RWPE1 (cell line): ENCODE measurements at regions not wholly inside any gene's neighbourhood (a gene's known extent, or its start where the extent isn't known, plus 50 kb on each side); places are given as distances from the start of the nearest gene placed in this dataset.

Source experiments
- CTCF ChIA-PET: fragments of 350-600 bp; sonication (Branson Sonifier 250); formaldehyde crosslinking; extraction: SDS; loops from one replicate; lab custom pipeline; 2021; lab: Yijun Ruan, JAX
- POLR2A ChIA-PET: fragments of 400-600 bp; formaldehyde crosslinking; extraction: SDS; loops from one replicate; lab custom pipeline; 2020; ENCODE audit warnings: antibody characterized with exemption; ENCODE audit not compliant: low non-redundant PET; lab: Yijun Ruan, JAX
- DNase-seq: peaks from one replicate; pipeline ENCODE4 v3.0.0; 2012; ENCODE audit warnings: low spot score
- H3K27ac ChIP-seq: fragments of 450-650 bp; 2 replicates; pipeline ENCODE4 v1.5.1; 2017
- TF ChIP-seq, protein P1 (sequence below): fragments of 450-650 bp; conservative IDR thresholded peaks from 2 replicates; pipeline ENCODE4 v1.5.1; 2017; ENCODE audit warnings: low read depth, mild to moderate bottlenecking

DNA sequence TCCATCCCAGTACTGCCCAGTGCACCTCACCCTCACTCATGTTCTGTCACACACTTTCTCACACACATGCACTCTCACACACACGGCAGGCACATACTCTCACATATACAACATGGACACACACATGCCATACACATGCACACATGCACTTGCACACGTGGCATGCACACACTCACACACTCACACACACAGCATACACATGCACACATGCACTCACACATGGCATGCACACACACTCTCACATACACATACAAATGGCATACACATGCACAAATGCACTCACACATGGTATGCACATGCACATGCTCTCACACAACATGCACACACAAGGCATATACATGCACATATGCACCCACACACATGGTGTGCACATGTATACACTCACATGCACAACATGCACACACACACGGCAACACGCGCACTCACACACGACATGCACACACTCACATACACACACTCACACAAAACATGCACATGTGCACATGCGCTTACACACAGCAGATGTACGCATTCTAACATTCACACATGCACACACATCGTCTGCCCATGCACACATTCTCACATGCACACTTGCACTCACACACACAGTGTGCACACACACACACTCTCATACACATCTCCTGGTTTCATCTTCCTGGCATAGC, 131.7 kb upstream of the THBS2 start:
- POLR2A ChIA-PET = no interaction called here
- H3K27ac ChIP-seq = no peak overlapping the region
- CTCF ChIA-PET = no interaction called here
- TF ChIP-seq, protein P1, sequence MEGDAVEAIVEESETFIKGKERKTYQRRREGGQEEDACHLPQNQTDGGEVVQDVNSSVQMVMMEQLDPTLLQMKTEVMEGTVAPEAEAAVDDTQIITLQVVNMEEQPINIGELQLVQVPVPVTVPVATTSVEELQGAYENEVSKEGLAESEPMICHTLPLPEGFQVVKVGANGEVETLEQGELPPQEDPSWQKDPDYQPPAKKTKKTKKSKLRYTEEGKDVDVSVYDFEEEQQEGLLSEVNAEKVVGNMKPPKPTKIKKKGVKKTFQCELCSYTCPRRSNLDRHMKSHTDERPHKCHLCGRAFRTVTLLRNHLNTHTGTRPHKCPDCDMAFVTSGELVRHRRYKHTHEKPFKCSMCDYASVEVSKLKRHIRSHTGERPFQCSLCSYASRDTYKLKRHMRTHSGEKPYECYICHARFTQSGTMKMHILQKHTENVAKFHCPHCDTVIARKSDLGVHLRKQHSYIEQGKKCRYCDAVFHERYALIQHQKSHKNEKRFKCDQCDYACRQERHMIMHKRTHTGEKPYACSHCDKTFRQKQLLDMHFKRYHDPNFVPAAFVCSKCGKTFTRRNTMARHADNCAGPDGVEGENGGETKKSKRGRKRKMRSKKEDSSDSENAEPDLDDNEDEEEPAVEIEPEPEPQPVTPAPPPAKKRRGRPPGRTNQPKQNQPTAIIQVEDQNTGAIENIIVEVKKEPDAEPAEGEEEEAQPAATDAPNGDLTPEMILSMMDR = no peak
- DNase-seq = no peak

DNA sequence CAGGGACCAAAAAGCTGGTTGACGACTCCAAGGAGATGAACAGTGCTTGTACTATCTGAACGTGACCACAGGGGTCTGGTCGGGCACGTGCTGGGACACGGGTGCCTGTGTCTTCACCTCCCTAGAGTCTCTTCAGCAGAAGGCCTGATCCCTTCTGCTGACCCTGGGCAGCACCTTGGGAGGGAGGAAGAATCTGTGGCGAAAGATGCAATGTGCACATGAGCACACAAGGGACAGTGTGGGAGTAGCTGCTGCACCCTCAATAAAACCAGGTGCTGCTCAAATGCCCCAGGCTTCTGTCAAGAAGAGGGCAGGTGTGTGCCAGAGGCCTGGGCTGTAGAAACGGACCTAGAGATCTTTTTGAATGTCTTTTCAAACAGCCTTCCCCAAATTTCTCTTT, 130.6 kb upstream of the THBS2 start:
- TF ChIP-seq, protein P1 = no peak
- ChIA-PET CTCF (no interaction called here), POLR2A (no interaction called here)

GRCh38 chr6:169383265-169383664, 129.6 kb upstream of the THBS2 start:
- ChIA-PET CTCF (interaction anchor here (0.6 kb wide), 1 partner anchor 57 kb away, joined by 3 read pairs; no protein-coding TSS in a partner anchor), POLR2A (no interaction called here)
- H3K27ac ChIP-seq = no peak overlapping the region
- TF ChIP-seq, protein P1 = no peak
- no peak for DNase-seq

More for the DNA sequence above, 130.6 kb upstream of the THBS2 start:
- H3K27ac ChIP-seq = no peak overlapping the region
- DNase-seq = no peak

DNA sequence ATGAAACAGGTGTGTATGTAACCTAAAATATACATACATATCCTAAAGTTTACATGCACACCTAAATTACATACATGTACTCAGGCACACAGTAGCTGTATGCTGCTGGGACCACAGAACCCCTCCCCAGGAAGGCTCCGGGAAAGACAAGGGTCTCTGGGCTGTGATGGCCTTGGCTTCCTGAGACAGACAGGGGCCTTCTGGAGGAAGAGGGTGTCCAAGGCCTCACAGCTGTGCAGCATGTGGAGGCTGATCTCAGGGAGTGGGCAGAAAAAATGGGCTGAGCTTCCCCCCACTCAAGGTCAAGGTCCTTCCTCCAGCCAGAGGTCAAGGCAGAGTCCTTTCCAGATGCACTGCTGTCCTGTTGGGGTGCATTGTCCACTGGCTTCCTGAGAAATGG, 129.1 kb upstream of the THBS2 start:
- no peak overlapping the region for H3K27ac ChIP-seq
- ChIA-PET CTCF (interaction anchor here (0.6 kb wide), 1 partner anchor 58 kb away, joined by 3 read pairs; no protein-coding TSS in a partner anchor), POLR2A (no interaction called here)
- TF ChIP-seq, protein P1 = no peak
- DNase-seq = no peak

GRCh38 chr6:169381988-169382387, 128.3 kb upstream of the THBS2 start:
- H3K27ac ChIP-seq = no peak overlapping the region
- ChIA-PET CTCF (no interaction called here), POLR2A (no interaction called here)
- TF ChIP-seq, protein P1 = no peak
- DNase-seq = no peak

DNA sequence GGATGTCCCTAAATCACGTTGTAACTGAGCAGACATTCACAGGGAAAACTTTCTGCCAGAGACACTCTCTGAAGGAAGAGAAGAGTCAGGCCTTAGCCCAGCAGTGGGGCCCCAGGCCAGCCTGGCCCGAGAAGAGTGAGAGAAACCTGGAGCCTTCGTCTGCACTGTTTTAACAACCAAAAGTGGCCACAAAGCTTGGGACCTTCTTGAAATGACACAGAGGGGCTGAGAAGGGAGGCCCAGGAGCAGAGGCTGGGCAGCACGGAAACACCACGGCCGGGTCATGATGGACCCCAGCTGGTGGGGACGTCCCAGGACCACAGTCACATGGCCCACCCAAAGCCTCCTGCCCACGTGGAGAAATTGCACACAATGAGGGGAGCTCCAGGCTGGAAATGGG, 126.8 kb upstream of the THBS2 start:
- POLR2A ChIA-PET = no interaction called here
- TF ChIP-seq, protein P1 = no peak
- CTCF ChIA-PET = no interaction called here
- no peak for DNase-seq
- no peak overlapping the region for H3K27ac ChIP-seq
